Brain microvascular endothelial cell (primary cell): ENCODE measurements at regions not wholly inside any gene's neighbourhood (a gene's known extent, or its start where the extent isn't known, plus 50 kb on each side); places are given as distances from the start of the nearest gene placed in this dataset.

ENCODE experiments used
- DNase-seq: peaks from one replicate; pipeline ENCODE4 v3.0.0-alpha.2; 2020
- H3K27ac ChIP-seq: fragments of 250-450 bp; sonication (Bioruptor Pico); 2 replicates; pipeline ENCODE4 v1.5.1; 2020; ENCODE audit warnings: mild to moderate bottlenecking, moderate library complexity
- H3K27me3 ChIP-seq: fragments of 250-450 bp; sonication (Bioruptor Pico); replicated peaks from 2 replicates; pipeline ENCODE4 v1.5.1; 2020; ENCODE audit warnings: mild to moderate bottlenecking
- H3K36me3 ChIP-seq: fragments of 250-450 bp; sonication (Bioruptor Pico); replicated peaks from 2 replicates; pipeline ENCODE4 v1.5.1; 2020; ENCODE audit warnings: mild to moderate bottlenecking
- H3K4me3 ChIP-seq: 2 replicates; pipeline ENCODE4 v1.5.1; 2011; ENCODE audit warnings: low read depth, mild to moderate bottlenecking, control low read depth, low read length, moderate library complexity
- in situ Hi-C: cut with HindIII; loops from 2 replicates; pipeline ENCODE4 v1.10.0; 2017; ENCODE audit warnings: low sequenced_read_pairs, low pct_ligation_motif_present
- TF ChIP-seq, protein P1 (sequence below): IDR thresholded peaks from 2 replicates; pipeline ENCODE4 v1.5.1; 2011; ENCODE audit warnings: low read depth, mild to moderate bottlenecking, moderate library complexity, low read length, control low read depth, inconsistent platforms; ENCODE audit errors: missing control alignments

DNA sequence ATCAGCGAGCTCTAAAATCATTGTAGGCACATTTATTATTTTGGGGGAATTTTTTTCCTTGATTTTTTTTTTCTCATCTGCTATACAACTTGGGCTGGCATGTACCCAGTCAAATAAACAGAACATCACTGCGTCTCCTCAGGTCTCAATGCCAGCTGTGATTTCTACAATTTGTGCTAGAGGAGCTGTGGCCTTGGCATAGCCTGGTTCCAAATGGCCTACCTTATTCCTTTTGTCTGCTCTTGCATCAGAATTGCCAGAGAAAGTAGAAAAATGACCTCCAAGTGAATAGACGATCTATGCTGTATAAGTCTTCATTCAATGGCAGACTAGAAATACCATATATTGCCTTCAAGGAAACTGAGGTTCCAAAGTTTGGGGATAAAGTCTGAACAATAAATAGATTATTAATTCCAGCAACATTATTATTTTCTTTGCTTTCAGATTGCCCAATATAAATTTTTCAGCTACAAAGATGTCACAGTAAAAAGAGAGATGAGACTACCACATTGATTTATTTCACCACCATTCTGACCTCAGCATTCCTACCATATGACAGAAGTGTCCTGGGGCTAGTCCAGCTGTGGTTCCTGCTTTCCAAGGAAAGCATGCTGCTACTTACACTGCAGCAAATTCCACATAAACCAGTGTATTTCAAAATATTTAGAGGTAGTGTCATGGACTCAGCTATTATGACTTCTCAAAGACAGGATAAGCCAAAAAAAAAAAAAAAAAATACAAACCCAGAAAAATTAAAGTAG lies 493.9 kb upstream of the ZNF385D start:
- TF ChIP-seq, protein P1, sequence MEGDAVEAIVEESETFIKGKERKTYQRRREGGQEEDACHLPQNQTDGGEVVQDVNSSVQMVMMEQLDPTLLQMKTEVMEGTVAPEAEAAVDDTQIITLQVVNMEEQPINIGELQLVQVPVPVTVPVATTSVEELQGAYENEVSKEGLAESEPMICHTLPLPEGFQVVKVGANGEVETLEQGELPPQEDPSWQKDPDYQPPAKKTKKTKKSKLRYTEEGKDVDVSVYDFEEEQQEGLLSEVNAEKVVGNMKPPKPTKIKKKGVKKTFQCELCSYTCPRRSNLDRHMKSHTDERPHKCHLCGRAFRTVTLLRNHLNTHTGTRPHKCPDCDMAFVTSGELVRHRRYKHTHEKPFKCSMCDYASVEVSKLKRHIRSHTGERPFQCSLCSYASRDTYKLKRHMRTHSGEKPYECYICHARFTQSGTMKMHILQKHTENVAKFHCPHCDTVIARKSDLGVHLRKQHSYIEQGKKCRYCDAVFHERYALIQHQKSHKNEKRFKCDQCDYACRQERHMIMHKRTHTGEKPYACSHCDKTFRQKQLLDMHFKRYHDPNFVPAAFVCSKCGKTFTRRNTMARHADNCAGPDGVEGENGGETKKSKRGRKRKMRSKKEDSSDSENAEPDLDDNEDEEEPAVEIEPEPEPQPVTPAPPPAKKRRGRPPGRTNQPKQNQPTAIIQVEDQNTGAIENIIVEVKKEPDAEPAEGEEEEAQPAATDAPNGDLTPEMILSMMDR: no peak
- no peaks in the 10 kb centered on the region for H3K27me3 ChIP-seq
- H3K36me3 ChIP-seq: no peaks in the 10 kb centered on the region
- in situ Hi-C loops: no loop called here
- no peak overlapping the region for H3K4me3 ChIP-seq
- DNase-seq: peak; percentile 89
- H3K27ac ChIP-seq: no peak overlapping the region

- no peak for DNase-seq
- H3K36me3 ChIP-seq: no peaks in the 10 kb centered on the region
Measured at GRCh38 chr3:22245811-22246583, 495.0 kb upstream of the ZNF385D start.

DNA sequence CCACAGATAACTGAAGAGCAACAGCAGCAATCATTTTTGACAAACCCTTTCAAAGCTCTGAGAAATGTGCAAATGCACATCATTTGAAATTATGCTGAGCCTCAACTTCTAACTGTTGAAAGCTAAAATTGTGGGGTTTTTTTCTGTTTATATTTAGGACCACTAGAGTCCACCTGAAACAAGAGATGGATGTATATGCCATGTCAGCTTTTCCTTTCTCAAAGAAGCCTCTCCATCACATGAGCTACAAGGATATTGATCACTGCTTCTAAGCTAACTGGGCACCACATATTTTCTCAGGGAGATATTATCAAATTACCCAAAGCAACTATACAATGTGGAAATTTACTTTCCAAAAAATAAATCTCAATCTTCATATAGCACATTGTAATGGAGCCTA lies 498.6 kb upstream of the ZNF385D start:
- Histone ChIP-seq H3K27ac (no peak overlapping the region), H3K36me3 (no peaks in the 10 kb centered on the region), H3K27me3 (no peaks in the 10 kb centered on the region), H3K4me3 (no peak overlapping the region)
- in situ Hi-C loops: no loop called here
- TF ChIP-seq, protein P1: no peak
- no peak for DNase-seq

More at GRCh38 chr3:22245811-22246583, 495.0 kb upstream of the ZNF385D start:
- in situ Hi-C loops: no loop called here
- no peak overlapping the region for H3K27ac ChIP-seq
- H3K4me3 ChIP-seq: no peak overlapping the region
- TF ChIP-seq, protein P1: no peak
- H3K27me3 ChIP-seq: no peaks in the 10 kb centered on the region

DNA sequence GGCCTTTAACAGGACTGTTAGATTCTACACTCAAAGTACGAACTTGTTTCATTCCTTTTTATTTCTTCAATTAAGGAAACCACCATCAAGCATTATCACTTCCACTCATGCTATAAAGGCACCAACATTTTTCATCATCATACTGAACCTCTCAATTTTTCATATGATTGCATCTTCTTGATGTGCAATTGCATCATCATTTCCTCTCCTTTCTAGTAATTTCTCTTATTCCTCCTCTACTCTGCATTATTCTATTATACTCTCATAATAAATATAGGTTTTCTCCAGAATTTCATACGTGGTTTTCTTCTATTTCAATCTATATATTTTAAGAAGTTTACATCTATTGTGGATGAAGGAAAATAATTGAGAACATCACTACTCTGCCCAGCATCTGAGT lies 506.2 kb upstream of the ZNF385D start:
- Histone ChIP-seq H3K36me3 (no peaks in the 10 kb centered on the region), H3K4me3 (no peak overlapping the region), H3K27me3 (no peaks in the 10 kb centered on the region), H3K27ac (no peak overlapping the region)
- no peak for DNase-seq
- TF ChIP-seq, protein P1: no peak
- in situ Hi-C loops: no loop called here

DNA sequence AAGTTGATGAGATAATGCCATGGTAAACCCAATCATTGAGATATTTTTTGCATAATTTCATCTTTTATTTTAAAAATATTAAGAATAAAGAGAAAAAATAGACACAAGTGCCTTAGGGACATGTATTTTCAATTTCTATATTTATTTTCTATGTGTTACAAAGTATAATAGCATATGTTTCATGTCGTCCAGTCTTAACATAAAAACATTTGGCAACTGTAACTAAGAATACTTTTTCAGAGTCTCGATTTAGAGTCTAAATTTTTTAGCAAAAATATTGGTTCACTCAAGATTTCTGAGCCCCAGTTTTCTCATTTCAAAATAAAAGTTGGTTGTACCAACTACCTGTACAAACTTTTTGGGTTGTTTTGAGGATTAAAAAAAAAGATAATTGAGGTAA lies 511.4 kb upstream of the ZNF385D start:
- no peak overlapping the region for H3K27ac ChIP-seq
- no peaks in the 10 kb centered on the region for H3K27me3 ChIP-seq
- TF ChIP-seq, protein P1: no peak
- no peaks in the 10 kb centered on the region for H3K36me3 ChIP-seq
- in situ Hi-C loops: no loop called here
- no peak for DNase-seq
- H3K4me3 ChIP-seq: no peak overlapping the region
